H1 (cell line): ENCODE measurements at regions not wholly inside any gene's neighbourhood (a gene's known extent, or its start where the extent isn't known, plus 50 kb on each side); places are given as distances from the start of the nearest gene placed in this dataset.

ENCODE experiments used
- EP300 ChIP-seq, 2 experiments: IDR thresholded peaks; 1 replicate in 1 of 2; 2 replicates in 1 of 2; pipeline ENCODE4 v1.6.1; 2011 to 2012; ENCODE audit warnings: low read depth in 2 of 2, low read length in 2 of 2, mild to moderate bottlenecking in 2 of 2, borderline replicate concordance in 1 of 2, inconsistent platforms in 1 of 2, moderate library complexity in 1 of 2
- PHF8 ChIP-seq: fragments of 200-600 bp; sonication (generic); conservative IDR thresholded peaks from 2 replicates; pipeline ENCODE4 v1.7.1; 2012; ENCODE audit warnings: low read depth, mild to moderate bottlenecking, inconsistent platforms, low read length, moderate library complexity
- POLR2AphosphoS5 ChIP-seq: IDR thresholded peaks from 2 replicates; pipeline ENCODE4 v1.6.1; 2011; ENCODE audit warnings: low read depth, low read length
- RBBP5 ChIP-seq: IDR thresholded peaks from 2 replicates; pipeline ENCODE4 v1.7.1; 2012; ENCODE audit warnings: low read depth, mild to moderate bottlenecking, inconsistent platforms, low read length, moderate library complexity, borderline replicate concordance
- SIX5 ChIP-seq: IDR thresholded peaks from 2 replicates; pipeline ENCODE4 v1.6.1; 2011; ENCODE audit warnings: mild to moderate bottlenecking, low read depth, low read length

- TF ChIP-seq POLR2AphosphoS5 (no peak), EP300 (IDR thresholded peaks at IDR 0.05; ENCODE audit: borderline replicate concordance in 1 of 2, low read depth in 2 of 2, low read length in 2 of 2) (no peak), SIX5 (no peak), RBBP5 (no peak), PHF8 (no peak)
These were observed 636.0 kb upstream of the PTCHD4 start for GRCh38 chr6:48747040-48747439.
